ENCODE measurements at regions not wholly inside any gene's neighbourhood (a gene's known extent, or its start where the extent isn't known, plus 50 kb on each side); places are given as distances from the start of the nearest gene placed in this dataset.
"Not testable (repeated sequence)": the region's sequence is repeated elsewhere in the genome, so short reads cannot be mapped to it uniquely, and the experiment has no call there.

- no peak for FAIRE-seq
Observed at GRCh38 chr3:163605915-163606314, 1472.4 kb downstream of the SI start.

DNA sequence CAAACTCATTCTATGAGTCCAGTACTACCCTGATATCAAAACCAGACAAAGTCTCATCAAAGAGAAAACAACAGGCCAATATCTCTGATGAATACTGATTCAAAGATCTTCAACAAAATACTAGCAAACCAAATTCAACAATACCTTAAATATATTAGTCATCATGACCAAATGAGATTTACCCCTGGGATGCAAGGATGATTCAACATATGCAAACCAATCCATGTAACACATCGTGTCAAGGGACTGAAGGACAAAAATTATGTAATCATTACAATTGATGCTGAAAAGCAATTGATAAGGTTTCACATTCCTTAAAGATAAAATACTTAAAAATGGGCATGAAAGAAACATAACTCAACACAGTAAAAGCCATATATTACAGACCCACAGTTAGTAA lies 1476.9 kb downstream of the SI start:
- FAIRE-seq: no peak

- no peak for FAIRE-seq
Observed at GRCh38 chr3:163587342-163587741, 1491.0 kb downstream of the SI start.

GRCh38 chr3:163582967-163583366 lies 1495.3 kb downstream of the SI start:
- FAIRE-seq: no peak

DNA sequence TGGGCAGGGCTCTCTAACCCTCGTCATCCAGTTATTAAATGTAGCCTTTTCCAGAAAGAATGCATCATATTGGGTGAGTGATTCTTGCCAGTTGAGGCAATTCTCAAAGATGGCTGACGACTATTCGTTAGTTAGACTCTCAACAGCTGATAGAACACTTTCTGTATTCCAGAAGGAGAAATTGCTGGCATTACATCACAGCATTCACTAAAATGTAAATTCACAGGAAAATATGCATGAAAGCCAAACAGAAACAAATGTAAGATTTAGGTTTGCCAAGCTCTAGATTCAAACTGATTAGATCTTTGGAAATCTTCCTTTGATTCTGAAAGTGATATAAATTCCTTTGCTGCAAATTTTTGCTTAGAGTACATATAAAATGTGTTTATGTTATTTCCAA lies 1501.0 kb downstream of the SI start:
- FAIRE-seq: no peak

DNA sequence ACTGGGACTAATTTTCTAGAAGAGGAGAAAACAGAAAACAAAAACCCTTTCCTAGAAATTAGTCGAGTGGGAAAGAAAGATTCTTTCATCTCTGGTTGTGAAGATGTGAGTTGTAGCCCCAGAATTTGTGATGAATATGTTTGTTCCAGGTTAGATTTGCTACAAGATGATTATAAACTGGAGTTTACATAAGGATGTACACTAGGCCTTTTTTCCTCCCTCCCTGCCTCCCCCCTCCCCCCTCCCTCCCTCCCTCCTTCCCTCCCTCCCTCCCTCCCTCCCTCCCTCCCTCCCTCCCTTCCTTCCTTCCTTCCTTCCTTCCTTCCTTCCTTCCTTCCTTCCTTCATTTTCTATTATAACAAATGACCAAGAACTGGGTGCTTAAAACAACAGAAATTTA lies 1502.0 kb downstream of the SI start:
- FAIRE-seq: no peak

DNA sequence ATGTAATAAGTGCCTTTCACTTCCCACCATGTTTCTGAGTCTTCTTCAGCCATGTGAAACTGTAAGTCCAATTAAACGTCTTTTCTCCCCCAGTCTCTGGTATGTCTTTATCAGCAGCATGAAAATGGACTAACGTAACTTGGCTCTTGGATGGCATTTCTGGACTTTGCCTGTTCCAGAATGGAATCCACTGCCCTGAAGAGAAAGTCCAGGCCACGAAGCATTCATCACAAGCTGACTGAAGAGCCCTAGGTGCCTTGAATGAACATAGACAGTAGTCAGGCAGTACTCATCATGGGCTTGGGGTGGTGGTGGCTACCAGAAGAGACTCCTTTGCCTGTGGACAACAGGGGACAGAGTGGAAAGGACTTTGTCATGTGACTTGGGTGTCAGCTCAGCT lies 1505.0 kb downstream of the SI start:
- no peak for FAIRE-seq

DNA sequence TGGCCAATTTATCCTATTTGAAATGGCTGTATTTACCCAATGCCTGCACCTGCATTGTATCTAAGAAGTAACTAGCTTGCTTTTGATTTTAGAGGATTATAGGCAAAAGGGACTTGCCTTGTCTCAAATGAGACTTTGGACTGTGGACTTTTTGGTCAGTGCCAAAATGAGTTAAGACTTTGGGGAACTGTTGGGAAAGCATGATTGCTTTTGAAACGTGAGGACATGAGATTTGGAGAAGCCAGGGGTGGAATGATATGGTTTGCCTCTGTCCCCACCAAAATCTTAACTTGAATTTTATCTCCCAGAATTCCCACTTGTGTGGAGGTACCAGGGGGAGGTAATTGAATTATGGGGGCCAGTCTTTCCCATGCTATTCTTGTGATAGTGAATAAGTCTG lies 1505.4 kb downstream of the SI start:
- FAIRE-seq: no peak

DNA sequence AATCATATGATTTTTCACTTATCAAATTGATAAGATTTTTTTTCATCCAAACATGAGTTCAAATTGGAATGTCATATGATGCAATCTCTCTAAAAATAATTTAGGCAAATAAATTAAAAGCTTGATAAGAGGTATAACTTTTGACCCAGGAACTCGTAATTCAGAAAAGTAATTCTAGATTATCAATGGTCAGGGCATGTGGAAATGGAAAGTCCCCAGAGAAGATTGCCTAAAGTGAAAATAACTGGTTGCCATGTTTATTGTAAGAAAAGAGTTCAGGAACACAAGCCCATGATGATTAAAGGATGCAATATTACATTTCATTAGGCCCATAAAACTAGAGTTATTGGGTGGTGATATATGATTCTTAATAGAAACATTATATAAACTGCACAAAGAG lies 1514.8 kb downstream of the SI start:
- no peak for FAIRE-seq

- no peak for FAIRE-seq
Observed at GRCh38 chr3:163562625-163563024, 1515.7 kb downstream of the SI start.

GRCh38 chr3:163561151-163561550 lies 1517.1 kb downstream of the SI start:
- no peak for FAIRE-seq

DNA sequence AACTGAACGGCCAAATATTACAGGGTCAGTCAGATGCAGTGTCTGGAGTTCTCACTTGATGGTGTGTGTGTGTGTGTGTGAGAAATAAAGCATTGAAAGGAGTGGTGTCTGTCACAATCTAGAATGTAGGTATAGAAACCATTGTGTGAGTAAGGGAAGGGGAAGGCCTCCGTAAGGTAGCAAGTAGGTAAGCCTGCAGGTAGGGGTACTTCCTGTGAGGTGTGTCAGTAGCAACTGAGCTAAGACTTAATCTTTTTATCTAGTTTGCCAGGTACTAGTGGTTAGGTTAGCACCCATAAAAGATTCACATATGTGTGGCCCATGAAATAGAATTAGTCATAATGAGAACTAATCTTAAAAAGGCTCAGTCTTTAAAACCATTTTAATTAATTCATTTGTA lies 1517.8 kb downstream of the SI start:
- FAIRE-seq: no peak

GRCh38 chr3:163556813-163557523 lies 1521.3 kb downstream of the SI start:
- no peak for FAIRE-seq

DNA sequence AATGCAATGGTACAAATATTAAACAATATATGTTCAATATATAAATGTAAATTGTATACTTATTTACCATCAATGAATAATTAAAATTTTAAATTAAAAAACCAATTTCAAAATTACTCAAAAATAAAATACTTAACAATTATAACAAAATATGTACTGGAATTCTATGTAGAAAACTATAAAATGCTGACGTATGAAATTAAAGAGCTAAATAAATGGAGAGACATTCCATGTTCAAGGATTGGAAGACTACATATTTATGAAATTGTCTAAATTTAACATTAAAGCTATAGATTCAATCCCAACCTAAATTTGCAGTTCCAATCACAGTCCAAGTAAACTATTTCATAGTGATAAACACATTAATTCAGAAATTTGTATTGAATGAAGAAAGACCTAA lies 1522.4 kb downstream of the SI start:
- no peak for FAIRE-seq

DNA sequence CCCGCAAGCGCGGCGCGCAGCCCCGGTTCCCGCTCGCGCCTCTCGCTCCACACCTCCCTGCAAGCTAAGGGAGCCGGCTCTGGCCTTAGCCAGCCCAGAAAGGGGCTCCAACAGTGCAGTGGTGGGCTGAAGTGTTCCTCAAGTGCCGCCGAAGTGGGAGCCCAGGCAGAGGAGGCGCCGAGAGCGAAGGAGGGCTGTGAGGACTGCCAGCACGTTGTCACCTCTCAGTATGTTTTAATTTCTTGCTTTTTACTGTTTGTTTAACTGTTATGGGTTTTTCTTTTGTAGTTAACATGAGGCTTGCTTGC lies 1525.7 kb downstream of the SI start:
- no peak for FAIRE-seq

DNA sequence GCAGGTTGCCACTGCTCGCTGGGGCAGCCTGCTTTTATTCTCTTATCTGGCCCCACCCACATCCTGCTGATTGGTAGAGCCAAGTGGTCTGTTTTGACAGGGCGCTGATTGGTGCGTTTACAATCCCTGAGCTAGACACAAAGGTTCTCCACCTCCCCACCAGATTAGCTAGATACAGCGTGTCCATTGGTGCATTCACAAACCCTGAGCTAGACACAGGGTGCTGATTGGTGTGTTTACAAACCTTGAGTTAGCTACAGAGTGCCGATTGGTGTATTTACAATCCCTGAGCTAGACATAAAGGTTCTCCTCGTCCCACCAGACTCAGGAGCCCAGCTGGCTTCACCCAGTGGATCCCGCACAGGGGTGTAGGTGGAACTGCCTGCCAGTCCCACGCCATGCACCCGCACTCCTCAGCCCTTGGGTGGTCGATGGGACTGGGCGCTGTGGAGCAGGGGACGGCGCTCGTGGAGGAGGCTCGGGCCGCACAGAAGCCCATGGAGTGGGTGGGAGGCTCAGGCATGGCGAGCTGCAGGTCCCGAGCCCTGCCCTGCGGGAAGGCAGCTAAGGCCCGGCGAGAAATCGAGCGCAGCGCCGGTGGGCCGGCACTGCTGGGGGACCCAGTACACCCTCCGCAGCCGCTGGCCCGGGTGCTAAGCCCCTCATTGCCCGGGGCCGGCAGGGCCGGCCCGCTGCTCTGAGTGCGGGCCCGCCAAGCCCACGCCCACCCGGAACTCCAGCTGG lies 1526.2 kb downstream of the SI start:
- not testable (repeated sequence) for FAIRE-seq

- no peak for FAIRE-seq
Observed at GRCh38 chr3:163548015-163548414, 1530.3 kb downstream of the SI start.

DNA sequence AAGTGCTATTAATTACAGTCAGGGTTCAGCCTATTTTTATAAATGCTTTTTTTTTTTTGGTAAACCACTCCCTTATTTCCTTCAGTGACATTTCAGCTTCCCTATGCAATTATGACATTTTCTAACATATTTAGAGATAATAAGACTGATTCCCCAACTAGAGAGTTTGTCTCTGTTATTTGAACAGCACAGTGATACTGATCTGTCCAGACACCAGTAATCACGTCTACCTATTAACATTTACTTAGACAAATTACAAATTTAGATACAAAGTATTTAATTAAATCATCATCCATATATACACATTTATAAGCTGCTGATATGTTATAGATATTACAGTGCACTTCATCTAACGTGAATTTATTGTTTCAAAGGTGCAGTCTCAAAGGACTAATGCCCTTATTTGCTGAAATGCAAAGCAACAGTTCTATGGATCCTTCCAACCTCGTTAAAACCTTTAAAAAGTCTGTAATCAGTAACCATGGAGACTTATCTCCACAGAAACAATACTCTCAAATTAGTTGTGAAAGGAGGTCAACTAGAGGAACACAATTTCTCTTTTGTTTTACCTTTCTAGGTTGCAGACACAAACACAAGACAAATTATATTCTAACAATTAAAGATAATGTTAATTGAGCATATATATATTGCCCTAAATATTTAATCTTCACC lies 1531.1 kb downstream of the SI start:
- no peak for FAIRE-seq

DNA sequence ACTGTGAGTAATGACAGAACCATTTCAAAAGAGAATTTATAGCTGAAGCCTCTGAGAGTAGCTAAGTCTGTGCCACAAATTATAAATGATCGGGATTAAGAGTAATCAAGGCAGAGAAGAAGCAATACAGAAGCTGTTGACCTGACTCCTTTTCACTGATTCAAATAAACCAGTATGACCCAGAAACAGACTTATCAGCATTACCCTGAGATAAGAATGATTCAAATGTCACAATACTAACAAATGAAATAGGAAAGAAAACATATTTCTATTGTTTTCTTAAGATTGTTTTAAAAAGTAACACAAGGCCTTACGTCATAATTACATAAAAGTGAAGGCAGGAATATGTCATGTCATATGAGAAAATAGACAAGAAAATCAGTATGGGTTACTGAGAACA lies 1534.6 kb downstream of the SI start:
- FAIRE-seq: no peak

GRCh38 chr3:163541629-163542028 lies 1536.7 kb downstream of the SI start:
- FAIRE-seq: no peak

- no peak for FAIRE-seq
Observed at GRCh38 chr3:163538387-163538786, 1539.9 kb downstream of the SI start.

DNA sequence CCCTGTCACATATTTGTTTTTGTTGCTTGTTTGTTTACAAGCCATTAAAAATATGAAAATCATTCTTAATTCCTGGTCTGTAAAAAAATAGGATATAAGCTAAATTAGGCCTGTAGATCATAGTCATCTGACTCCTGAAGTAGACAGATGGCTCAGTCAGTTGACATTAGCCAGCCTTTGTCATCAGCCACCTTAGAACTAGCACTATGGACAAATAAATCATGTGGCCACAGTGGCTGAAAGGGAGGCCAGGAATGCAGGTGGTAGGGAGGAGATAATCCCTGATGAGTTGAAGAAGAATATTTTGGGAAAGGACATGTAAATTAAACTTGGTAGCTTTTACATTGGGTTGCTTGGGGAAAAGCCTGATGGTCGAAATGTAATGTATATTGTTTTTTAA lies 1544.9 kb downstream of the SI start:
- no peak for FAIRE-seq

DNA sequence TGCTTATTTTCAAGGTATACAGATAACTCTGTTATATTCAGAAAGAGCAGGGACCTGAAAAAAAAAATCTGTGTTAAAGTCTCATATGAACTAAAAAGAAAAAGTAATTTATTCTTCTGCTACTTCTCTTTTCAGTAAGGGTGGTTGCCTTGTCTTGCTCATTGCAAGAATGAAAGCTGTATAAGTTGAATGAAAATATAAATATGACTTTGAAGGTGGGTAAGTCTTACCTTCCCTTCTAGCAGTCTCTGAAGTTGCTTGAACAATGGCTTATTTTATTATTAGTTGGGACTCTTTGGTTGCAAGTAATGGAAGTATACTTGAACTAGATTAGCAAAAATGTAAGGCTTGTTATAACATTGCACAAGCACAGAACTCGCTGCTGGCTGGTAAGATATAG lies 1554.9 kb downstream of the SI start:
- no peak for FAIRE-seq

GRCh38 chr3:163521261-163521660 lies 1557.0 kb downstream of the SI start:
- FAIRE-seq: no peak

Measured in islet of Langerhans (tissue), 1 donor.